Uterus (tissue), 2 donors: ENCODE measurements at regions not wholly inside any gene's neighbourhood (a gene's known extent, or its start where the extent isn't known, plus 50 kb on each side); places are given as distances from the start of the nearest gene placed in this dataset.

Source experiments
- POLR2A ChIP-seq, 2 donors: fragments of 450-650 bp; IDR thresholded peaks; one replicate each; pipeline ENCODE4 v1.6.1; 2016; ENCODE audit warnings: antibody characterized with exemption in 2 of 2, mild to moderate bottlenecking in 1 of 2, moderate library complexity in 1 of 2
- TF ChIP-seq, protein P1 (sequence below), 4 experiments: fragments of 200-600 bp in 2 of 4; fragments of 450-650 bp in 2 of 4; sonication (generic) in 2 of 4; IDR thresholded peaks; one replicate each; pipeline ENCODE4 v1.5.1; 2016 to 2019; ENCODE audit warnings: antibody characterized with exemption in 4 of 4, mild to moderate bottlenecking in 2 of 4, moderate library complexity in 1 of 4

DNA sequence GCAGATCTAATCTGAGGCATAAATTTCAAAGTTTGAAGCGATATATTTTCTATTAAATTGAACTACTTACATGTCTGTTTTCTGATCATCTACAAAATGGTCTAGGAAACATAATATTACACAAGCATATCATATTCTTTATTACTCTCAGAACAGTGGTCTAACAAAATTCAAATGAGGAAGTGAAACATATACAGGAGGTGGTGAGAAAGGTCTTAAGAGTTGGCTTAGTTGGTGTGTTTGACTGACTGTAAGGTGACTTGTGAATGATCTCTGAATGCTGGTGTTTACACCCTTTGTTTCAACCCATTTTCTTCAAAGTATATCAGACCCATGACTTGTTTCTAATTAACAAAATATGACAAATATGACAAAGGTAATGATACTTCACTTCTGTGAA is 1156.8 kb downstream of the SLC16A7 start:
- TF ChIP-seq, protein P1, sequence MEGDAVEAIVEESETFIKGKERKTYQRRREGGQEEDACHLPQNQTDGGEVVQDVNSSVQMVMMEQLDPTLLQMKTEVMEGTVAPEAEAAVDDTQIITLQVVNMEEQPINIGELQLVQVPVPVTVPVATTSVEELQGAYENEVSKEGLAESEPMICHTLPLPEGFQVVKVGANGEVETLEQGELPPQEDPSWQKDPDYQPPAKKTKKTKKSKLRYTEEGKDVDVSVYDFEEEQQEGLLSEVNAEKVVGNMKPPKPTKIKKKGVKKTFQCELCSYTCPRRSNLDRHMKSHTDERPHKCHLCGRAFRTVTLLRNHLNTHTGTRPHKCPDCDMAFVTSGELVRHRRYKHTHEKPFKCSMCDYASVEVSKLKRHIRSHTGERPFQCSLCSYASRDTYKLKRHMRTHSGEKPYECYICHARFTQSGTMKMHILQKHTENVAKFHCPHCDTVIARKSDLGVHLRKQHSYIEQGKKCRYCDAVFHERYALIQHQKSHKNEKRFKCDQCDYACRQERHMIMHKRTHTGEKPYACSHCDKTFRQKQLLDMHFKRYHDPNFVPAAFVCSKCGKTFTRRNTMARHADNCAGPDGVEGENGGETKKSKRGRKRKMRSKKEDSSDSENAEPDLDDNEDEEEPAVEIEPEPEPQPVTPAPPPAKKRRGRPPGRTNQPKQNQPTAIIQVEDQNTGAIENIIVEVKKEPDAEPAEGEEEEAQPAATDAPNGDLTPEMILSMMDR (IDR thresholded peaks at IDR 0.05), result no peak
- TF ChIP-seq POLR2A (IDR thresholded peaks at IDR 0.05), result no peak
